ACC112 (cell line): ENCODE measurements at regions not wholly inside any gene's neighbourhood (a gene's known extent, or its start where the extent isn't known, plus 50 kb on each side); places are given as distances from the start of the nearest gene placed in this dataset.
"Not testable (repeated sequence)": the region's sequence is repeated elsewhere in the genome, so short reads cannot be mapped to it uniquely, and the experiment has no call there.

ENCODE experiments used
- H2AFZ ChIP-seq: fragments of 200-600 bp; sonication (generic); one replicate; pipeline ENCODE4 v1.6.0; 2017; ENCODE audit warnings: antibody characterized with exemption, low read length; ENCODE audit not compliant: unreplicated experiment
- H3K27ac ChIP-seq: fragments of 200-600 bp; sonication (generic); 2 replicates; pipeline ENCODE4 v1.5.1; 2014; ENCODE audit warnings: low read depth, mild to moderate bottlenecking, antibody characterized with exemption, low read length, moderate library complexity
- H3K27me3 ChIP-seq: fragments of 200-600 bp; sonication (generic); 2 replicates; pipeline ENCODE4 v1.6.1; 2014; ENCODE audit warnings: mild to moderate bottlenecking, antibody characterized with exemption, low read length, moderate library complexity, mixed read lengths; ENCODE audit not compliant: insufficient read depth
- H3K36me3 ChIP-seq: fragments of 200-600 bp; sonication (generic); 2 replicates; pipeline ENCODE4 v1.6.1; 2016; ENCODE audit warnings: mild to moderate bottlenecking, antibody characterized with exemption, low read length, moderate library complexity, mixed read lengths; ENCODE audit not compliant: insufficient read depth
- H3K4me1 ChIP-seq: fragments of 200-600 bp; sonication (generic); one replicate; pipeline ENCODE4 v1.6.1; 2016; ENCODE audit warnings: low read length, mixed read lengths; ENCODE audit not compliant: insufficient read depth, unreplicated experiment, control insufficient read depth
- H3K4me3 ChIP-seq: fragments of 200-600 bp; sonication (generic); 2 replicates; pipeline ENCODE4 v1.5.1; 2014; ENCODE audit warnings: mild to moderate bottlenecking, low read depth, low read length
- H3K79me2 ChIP-seq: fragments of 200-600 bp; sonication (generic); one replicate; pipeline ENCODE4 v1.6.0; 2016; ENCODE audit warnings: low read length; ENCODE audit not compliant: control insufficient read depth, unreplicated experiment, insufficient read depth

GRCh38 chr14:30389134-30389876, 169.7 kb upstream of the G2E3 start:
- Histone ChIP-seq H3K79me2 (no peaks in the 10 kb centered on the region), H3K27ac (no peak overlapping the region), H3K4me3 (no peak overlapping the region), H3K4me1 (peaks cover 9% of the 10 kb centered on the region), H3K36me3 (no peaks in the 10 kb centered on the region), H2AFZ (no peak overlapping the region), H3K27me3 (peaks cover 6% of the 10 kb centered on the region; the same call in 1 of the 2 replicates)

- peaks cover 9% of the 10 kb centered on the region for H3K4me1 ChIP-seq
- H3K4me3 ChIP-seq: no peak overlapping the region
- H3K79me2 ChIP-seq: no peaks in the 10 kb centered on the region
- peaks cover 3% of the 10 kb centered on the region; the same call in 1 of the 2 replicates for H3K27me3 ChIP-seq
- no peak overlapping the region for H2AFZ ChIP-seq
- no peak overlapping the region for H3K27ac ChIP-seq
- no peaks in the 10 kb centered on the region for H3K36me3 ChIP-seq
Measured at GRCh38 chr14:30389877-30390385, 169.0 kb upstream of the G2E3 start.

DNA sequence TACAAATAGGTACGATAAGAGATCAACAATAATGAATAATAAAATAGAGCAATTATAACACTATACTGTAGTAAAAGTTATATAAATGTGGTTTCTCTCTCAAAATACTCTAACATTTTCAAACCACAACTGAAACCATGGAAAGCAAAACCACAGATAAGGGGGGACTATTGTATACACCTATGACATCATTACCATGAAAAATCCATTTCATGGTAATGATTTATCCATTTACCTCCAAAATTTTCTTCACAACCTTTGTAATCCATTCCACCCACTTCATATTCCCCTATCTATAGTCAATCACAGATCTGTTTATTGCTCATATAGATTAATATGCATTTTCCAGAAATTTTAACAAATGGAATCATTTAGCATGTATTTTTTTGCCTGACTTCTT, 163.9 kb upstream of the G2E3 start:
- Histone ChIP-seq H3K4me1 (peaks cover under 1% of the 10 kb centered on the region), H3K4me3 (no peak overlapping the region), H2AFZ (no peak overlapping the region), H3K79me2 (no peaks in the 10 kb centered on the region), H3K36me3 (no peaks in the 10 kb centered on the region), H3K27me3 (peaks cover 7% of the 10 kb centered on the region), H3K27ac (no peak overlapping the region)

DNA sequence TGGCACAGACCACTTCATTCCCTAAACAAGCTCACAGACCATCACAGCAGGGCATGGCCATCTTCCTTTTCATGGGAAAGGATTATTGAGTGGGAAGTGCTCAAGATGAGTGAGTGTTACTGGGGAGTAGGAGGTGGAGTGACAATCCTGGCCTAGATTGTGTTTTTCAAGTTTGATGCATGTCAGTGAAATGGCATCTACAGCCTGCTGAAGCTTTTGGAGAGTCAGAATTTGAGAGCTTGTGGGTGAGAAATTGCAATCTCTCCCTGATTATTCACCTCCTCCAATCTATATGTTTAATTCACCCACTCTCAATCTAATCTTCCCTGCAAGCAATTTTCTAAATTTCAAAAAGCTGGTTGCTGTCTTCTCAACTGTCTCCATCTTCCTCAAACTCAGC, 156.1 kb upstream of the G2E3 start:
- Histone ChIP-seq H3K4me1 (no peaks in the 10 kb centered on the region), H3K27ac (no peak overlapping the region), H3K79me2 (no peaks in the 10 kb centered on the region), H3K36me3 (no peaks in the 10 kb centered on the region), H3K27me3 (peaks cover 20% of the 10 kb centered on the region), H2AFZ (no peak overlapping the region), H3K4me3 (no peak overlapping the region)

GRCh38 chr14:30403791-30404190, 155.2 kb upstream of the G2E3 start:
- H3K36me3 ChIP-seq: no peaks in the 10 kb centered on the region
- no peak overlapping the region for H3K27ac ChIP-seq
- H3K27me3 ChIP-seq: peaks cover 19% of the 10 kb centered on the region
- no peaks in the 10 kb centered on the region for H3K4me1 ChIP-seq
- no peaks in the 10 kb centered on the region for H3K79me2 ChIP-seq
- no peak overlapping the region for H3K4me3 ChIP-seq
- no peak overlapping the region for H2AFZ ChIP-seq

DNA sequence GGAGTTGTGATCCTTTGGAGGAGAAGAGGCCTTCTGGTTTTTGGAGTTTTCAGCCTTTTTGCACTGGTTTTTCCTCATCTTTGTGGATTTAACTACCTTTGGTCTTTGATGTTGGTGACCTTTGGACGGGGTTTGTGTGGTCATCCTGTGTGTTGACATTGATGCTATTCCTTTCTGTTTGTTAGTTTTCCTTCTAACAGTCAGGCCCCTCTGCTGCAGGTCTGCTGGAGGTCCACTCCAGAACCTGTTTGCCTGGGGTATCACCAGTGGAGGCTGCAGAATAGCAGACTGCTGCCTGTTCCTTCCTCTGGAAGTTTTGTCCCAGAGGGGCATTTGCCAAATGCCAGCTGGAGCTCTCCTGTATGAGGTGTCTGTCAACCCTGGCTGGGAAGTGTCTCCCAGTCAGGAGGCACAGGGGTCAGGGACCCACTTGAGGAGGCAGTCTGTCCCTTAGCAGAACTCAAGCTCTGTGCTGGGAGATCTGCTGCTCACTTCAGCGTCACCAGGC, 149.4 kb upstream of the G2E3 start:
- not testable (repeated sequence) for H3K27me3 ChIP-seq, H3K4me1 ChIP-seq, H3K27ac ChIP-seq, H3K36me3 ChIP-seq, H3K4me3 ChIP-seq, H2AFZ ChIP-seq, H3K79me2 ChIP-seq

- no peaks in the 10 kb centered on the region for H3K79me2 ChIP-seq
- H3K4me1 ChIP-seq: no peaks in the 10 kb centered on the region
- no peak overlapping the region for H2AFZ ChIP-seq
- no peak overlapping the region for H3K27ac ChIP-seq
- H3K27me3 ChIP-seq: no peaks in the 10 kb centered on the region; the same call in 1 of the 2 replicates
- no peaks in the 10 kb centered on the region for H3K36me3 ChIP-seq
- H3K4me3 ChIP-seq: no peak overlapping the region
Measured at GRCh38 chr14:30410986-30411385, 148.0 kb upstream of the G2E3 start.

- not testable (repeated sequence) for H3K79me2 ChIP-seq, H3K4me3 ChIP-seq, H3K27me3 ChIP-seq, H2AFZ ChIP-seq, H3K27ac ChIP-seq, H3K4me1 ChIP-seq, H3K36me3 ChIP-seq
Measured at GRCh38 chr14:30413184-30413583, 145.8 kb upstream of the G2E3 start.

GRCh38 chr14:30417121-30417520, 141.8 kb upstream of the G2E3 start:
- no peaks in the 10 kb centered on the region for H3K36me3 ChIP-seq
- H3K4me3 ChIP-seq: no peak overlapping the region
- peaks cover 15% of the 10 kb centered on the region for H3K27me3 ChIP-seq
- H3K27ac ChIP-seq: no peak overlapping the region
- H3K79me2 ChIP-seq: no peaks in the 10 kb centered on the region
- no peak overlapping the region for H2AFZ ChIP-seq
- H3K4me1 ChIP-seq: no peaks in the 10 kb centered on the region

DNA sequence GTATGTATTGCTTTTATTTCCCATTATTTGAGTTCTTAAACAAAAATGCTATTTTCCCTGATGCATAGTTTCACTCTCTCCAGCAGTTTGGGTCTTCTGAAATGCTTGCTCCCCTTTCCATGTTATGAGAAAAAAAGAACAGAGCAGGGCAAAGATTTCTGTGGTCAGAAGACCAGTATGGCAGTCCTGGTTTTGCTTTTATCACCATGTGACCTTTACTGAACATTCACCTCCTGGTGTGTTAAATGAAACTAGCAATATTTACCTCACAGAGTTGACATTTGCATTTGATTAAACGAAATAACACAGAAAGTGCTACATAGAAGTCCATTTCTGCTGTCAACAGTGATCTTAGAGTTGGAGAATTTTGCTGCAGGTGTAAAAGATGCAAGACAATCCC, 141.0 kb upstream of the G2E3 start:
- H3K4me3 ChIP-seq: no peak overlapping the region
- H3K4me1 ChIP-seq: no peaks in the 10 kb centered on the region
- H3K27me3 ChIP-seq: peaks cover 20% of the 10 kb centered on the region
- no peak overlapping the region for H3K27ac ChIP-seq
- H3K79me2 ChIP-seq: no peaks in the 10 kb centered on the region
- H2AFZ ChIP-seq: no peak overlapping the region
- no peaks in the 10 kb centered on the region for H3K36me3 ChIP-seq

DNA sequence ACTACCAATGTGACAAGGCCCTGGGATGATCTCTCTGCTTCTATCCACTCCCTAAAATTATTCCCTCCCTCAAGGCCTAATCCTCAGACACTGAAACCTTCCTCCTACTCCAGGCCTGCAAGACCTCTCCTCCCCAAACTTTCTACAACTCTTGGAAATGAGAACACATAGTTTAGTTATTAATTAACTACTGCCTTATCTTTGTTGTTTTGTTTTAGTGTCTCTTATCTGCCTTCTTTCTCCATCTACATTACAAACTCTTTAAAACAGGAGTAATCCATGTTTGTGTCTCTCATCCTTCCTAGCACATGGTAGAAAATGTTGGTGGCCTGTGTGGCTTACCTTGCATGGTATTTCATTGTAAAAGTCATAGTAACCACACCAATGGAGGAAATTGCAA, 139.9 kb upstream of the G2E3 start:
- no peak overlapping the region for H3K27ac ChIP-seq
- H3K4me3 ChIP-seq: no peak overlapping the region
- H3K36me3 ChIP-seq: no peaks in the 10 kb centered on the region
- no peak overlapping the region for H2AFZ ChIP-seq
- H3K27me3 ChIP-seq: peaks cover 30% of the 10 kb centered on the region
- H3K79me2 ChIP-seq: no peaks in the 10 kb centered on the region
- no peaks in the 10 kb centered on the region for H3K4me1 ChIP-seq
